ENCODE measurements at regions not wholly inside any gene's neighbourhood (a gene's known extent, or its start where the extent isn't known, plus 50 kb on each side); places are given as distances from the start of the nearest gene placed in this dataset.
"Not testable (repeated sequence)": the region's sequence is repeated elsewhere in the genome, so short reads cannot be mapped to it uniquely, and the experiment has no call there.

DNA sequence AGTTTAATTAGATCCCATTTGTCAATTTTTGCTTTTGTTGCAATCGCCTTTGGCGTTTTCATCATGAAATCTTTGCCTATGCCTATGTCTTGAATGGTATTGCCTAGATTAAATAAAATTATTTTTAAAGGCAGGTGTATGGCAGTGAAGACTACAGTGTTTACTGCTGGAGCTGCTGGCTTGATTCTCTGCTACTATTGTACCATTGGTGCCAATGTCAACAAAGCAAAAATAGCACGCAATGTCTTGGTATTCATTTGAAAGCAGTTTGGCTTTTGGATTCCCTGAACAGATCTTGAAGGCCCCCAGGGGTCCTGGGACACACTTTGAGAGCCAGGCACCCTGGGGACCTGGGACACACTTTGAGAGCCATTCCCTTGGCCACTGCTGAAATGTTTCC lies 125.4 kb upstream of the ACKR3 start:
- no peak for DNase-seq
- TF ChIP-seq GATA1 (IDR thresholded peaks at IDR 0.05; ENCODE audit: low read depth, low read length) (no peak), POLR2A (IDR thresholded peaks at IDR 0.05; ENCODE audit: low read length) (no peak)

DNA sequence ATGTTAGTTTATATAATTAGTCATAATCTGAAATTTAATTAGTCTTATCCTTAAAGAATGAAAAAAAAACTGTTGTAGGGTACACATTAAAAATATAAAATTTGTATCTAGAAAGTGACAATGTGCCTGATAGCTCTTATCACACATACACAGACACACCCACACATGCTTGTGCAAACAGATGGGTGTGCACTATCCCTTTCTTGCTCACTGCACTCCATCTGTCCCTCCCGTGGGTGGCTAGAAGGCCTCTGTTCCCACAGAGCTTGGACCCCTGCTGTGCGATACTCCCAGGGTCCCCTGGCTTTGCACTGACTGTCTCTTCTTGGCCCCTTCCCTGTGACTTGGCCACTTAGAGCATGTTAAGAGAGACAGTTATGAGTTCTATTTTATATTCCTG lies 123.9 kb upstream of the ACKR3 start:
- no peak for DNase-seq
- no peak for TF ChIP-seq GATA1 (IDR thresholded peaks at IDR 0.05; ENCODE audit: low read depth, low read length)
- no peak for TF ChIP-seq POLR2A (IDR thresholded peaks at IDR 0.05; ENCODE audit: low read length)

GRCh38 chr2:236446521-236446920 lies 123.1 kb upstream of the ACKR3 start:
- TF ChIP-seq POLR2A (IDR thresholded peaks at IDR 0.05; ENCODE audit: low read length) (no peak), GATA1 (IDR thresholded peaks at IDR 0.05; ENCODE audit: low read depth, low read length) (no peak)
- no peak for DNase-seq

GRCh38 chr2:236449167-236449761 lies 120.4 kb upstream of the ACKR3 start:
- no peak for DNase-seq
- no peak for TF ChIP-seq POLR2A (IDR thresholded peaks at IDR 0.05; ENCODE audit: low read length)
- TF ChIP-seq GATA1 (IDR thresholded peaks at IDR 0.05; ENCODE audit: low read depth, low read length), result no peak

GRCh38 chr2:236452238-236452637 lies 117.4 kb upstream of the ACKR3 start:
- TF ChIP-seq GATA1 (IDR thresholded peaks at IDR 0.05; ENCODE audit: low read depth, low read length) (no peak), POLR2A (IDR thresholded peaks at IDR 0.05; ENCODE audit: low read length) (no peak)

DNA sequence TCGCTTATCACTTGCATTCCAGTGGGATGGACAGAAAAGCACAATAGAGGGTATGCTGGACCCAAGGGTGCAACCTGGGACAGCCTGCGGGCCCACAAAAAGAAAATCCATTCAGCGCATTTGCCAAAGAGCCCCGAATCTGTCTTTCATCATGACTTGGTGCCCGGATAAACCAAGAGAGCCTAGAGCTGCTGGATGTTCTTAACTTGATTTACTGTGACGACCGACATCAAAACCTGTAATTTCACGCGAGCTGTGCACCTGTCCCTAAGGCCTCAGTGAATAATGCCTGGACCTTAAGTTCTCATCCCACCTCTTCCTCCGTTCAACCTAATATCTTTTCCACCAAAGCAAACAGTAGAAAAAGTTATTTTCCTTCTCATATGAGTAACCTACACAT lies 115.5 kb upstream of the ACKR3 start:
- no peak for TF ChIP-seq GATA1 (IDR thresholded peaks at IDR 0.05; ENCODE audit: low read depth, low read length)
- TF ChIP-seq POLR2A (IDR thresholded peaks at IDR 0.05; ENCODE audit: low read length), result no peak
- no peak for DNase-seq

More at GRCh38 chr2:236452238-236452637, 117.4 kb upstream of the ACKR3 start:
- no peak for DNase-seq

GRCh38 chr2:236459393-236459792 lies 110.2 kb upstream of the ACKR3 start:
- no peak for TF ChIP-seq GATA1 (IDR thresholded peaks at IDR 0.05; ENCODE audit: low read depth, low read length)
- no peak for TF ChIP-seq POLR2A (IDR thresholded peaks at IDR 0.05; ENCODE audit: low read length)
- DNase-seq, result no peak

GRCh38 chr2:236464140-236464539 lies 105.5 kb upstream of the ACKR3 start:
- no peak for DNase-seq
- TF ChIP-seq GATA1 (IDR thresholded peaks at IDR 0.05; ENCODE audit: low read depth, low read length) (no peak), POLR2A (IDR thresholded peaks at IDR 0.05; ENCODE audit: low read length) (no peak)

DNA sequence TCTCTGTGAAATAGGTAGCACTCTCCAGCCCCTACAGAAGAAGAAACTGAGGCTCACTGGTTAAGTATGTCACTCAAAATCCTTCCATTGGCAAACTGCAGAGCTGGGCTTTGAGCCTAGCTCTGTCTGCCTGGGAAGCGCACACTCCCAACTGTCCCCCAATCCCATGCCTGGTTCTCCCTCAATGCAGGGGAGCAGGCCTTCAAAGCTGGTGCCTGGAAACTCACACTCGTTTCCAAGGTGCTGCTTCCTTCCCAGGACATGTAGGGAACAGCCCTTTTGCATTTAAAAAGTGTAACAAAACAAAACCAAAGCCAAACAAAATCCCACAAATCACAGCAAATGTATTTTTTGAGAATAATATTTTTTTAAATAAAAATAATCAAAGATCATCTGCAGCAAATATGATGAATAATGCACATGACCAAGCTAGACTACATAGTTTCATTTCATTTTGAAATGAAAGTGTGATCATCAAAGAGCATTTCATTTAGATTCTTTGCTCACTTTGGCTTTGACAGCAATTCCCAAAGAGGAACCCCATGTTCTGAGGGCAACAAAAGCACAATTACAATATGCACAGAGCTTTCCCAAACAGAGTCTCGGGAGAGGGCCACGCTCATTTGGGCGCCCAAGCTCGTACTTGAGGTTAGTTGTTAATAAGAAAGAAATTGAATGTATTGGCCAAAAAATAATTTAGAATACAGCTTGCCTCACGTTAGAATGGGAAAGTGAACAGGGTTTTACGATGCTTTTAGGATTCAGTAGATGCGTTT lies 96.7 kb upstream of the ACKR3 start:
- DNase-seq, result no peak
- TF ChIP-seq GATA1 (IDR thresholded peaks at IDR 0.05; ENCODE audit: low read depth, low read length) (no peak), POLR2A (IDR thresholded peaks at IDR 0.05; ENCODE audit: low read length) (no peak)

DNA sequence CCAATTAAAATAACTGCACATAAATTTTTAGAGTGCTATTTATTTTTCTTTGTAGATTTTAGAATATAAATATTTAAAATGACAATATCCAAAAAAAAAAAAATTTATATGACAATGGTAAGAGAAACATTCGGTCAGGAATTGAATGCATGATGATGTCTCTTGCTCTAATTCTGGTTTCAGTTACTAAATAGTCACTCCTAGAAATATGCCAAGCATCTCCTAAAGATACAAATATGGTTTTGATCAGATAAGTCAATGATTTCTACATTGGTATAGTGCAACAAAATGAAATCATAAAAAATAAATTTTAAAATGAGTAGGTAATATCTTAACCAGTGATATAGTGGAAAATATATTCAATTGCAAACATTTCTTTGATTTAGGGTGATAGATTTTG lies 95.9 kb upstream of the ACKR3 start:
- DNase-seq, result no peak
- no peak for TF ChIP-seq POLR2A (IDR thresholded peaks at IDR 0.05; ENCODE audit: low read length)
- no peak for TF ChIP-seq GATA1 (IDR thresholded peaks at IDR 0.05; ENCODE audit: low read depth, low read length)

DNA sequence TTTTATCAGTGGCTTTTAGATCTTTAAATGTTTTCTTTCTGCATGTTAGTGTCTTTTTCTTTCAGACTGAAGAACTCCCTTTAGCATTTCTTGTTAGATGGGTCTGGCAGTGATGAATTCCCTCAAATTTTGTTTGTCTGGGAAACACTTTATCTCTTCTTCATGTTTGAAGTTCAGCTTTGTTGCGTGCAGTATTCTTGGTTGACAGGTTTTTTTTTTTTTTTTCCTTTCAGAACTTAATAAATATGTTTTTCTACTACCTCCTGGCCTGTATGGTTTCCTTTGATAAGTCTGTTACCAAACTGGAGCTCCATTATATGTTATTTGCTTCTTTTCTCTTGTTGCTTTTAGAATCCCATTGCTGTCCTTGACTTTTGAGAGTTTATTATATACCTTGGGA lies 89.8 kb upstream of the ACKR3 start:
- DNase-seq, result no peak
- TF ChIP-seq GATA1 (IDR thresholded peaks at IDR 0.05; ENCODE audit: low read depth, low read length) (no peak), POLR2A (IDR thresholded peaks at IDR 0.05; ENCODE audit: low read length) (no peak)

GRCh38 chr2:236483102-236483501 lies 86.5 kb upstream of the ACKR3 start:
- no peak for DNase-seq
- TF ChIP-seq POLR2A (IDR thresholded peaks at IDR 0.05; ENCODE audit: low read length) (no peak), GATA1 (IDR thresholded peaks at IDR 0.05; ENCODE audit: low read depth, low read length) (no peak)

- no peak for DNase-seq
- no peak for TF ChIP-seq GATA1 (IDR thresholded peaks at IDR 0.05; ENCODE audit: low read depth, low read length)
- TF ChIP-seq POLR2A (IDR thresholded peaks at IDR 0.05; ENCODE audit: low read length), result no peak
Observed at GRCh38 chr2:236485519-236485918, 84.1 kb upstream of the ACKR3 start.

GRCh38 chr2:236489083-236489482 lies 80.5 kb upstream of the ACKR3 start:
- not testable (repeated sequence) for DNase-seq

- DNase-seq, result no peak
- TF ChIP-seq GATA1 (IDR thresholded peaks at IDR 0.05; ENCODE audit: low read depth, low read length), result no peak
- TF ChIP-seq POLR2A (IDR thresholded peaks at IDR 0.05; ENCODE audit: low read length), result no peak
Observed at GRCh38 chr2:236489895-236490404, 79.7 kb upstream of the ACKR3 start.
